GM23338 (cell line): ENCODE measurements at regions not wholly inside any gene's neighbourhood (a gene's known extent, or its start where the extent isn't known, plus 50 kb on each side); places are given as distances from the start of the nearest gene placed in this dataset.

ENCODE experiments used
- CREB1 ChIP-seq: fragments of 250-450 bp; sonication (Bioruptor Pico); IDR thresholded peaks from 2 replicates; pipeline ENCODE4 v1.5.0; 2020; ENCODE audit warnings: low read depth, mild to moderate bottlenecking, moderate library complexity
- EZH2 ChIP-seq: fragments of 200-600 bp; sonication (generic); IDR thresholded peaks from one replicate; pipeline ENCODE4 v1.8.0; 2017; ENCODE audit warnings: antibody characterized with exemption, mild to moderate bottlenecking, low read depth; ENCODE audit not compliant: unreplicated experiment
- EZH2phosphoT487 ChIP-seq: fragments of 200-600 bp; sonication (generic); IDR thresholded peaks from one replicate; pipeline ENCODE4 v1.8.1; 2018; ENCODE audit warnings: antibody characterized with exemption; ENCODE audit not compliant: unreplicated experiment
- JUNB ChIP-seq: IDR thresholded peaks from one replicate; pipeline ENCODE4 v1.6.1; 2016; ENCODE audit warnings: antibody characterized with exemption; ENCODE audit not compliant: unreplicated experiment
- NANOG ChIP-seq: IDR thresholded peaks from 2 replicates; pipeline ENCODE4 v1.6.1; 2016; ENCODE audit warnings: antibody characterized with exemption, borderline replicate concordance
- POLR2AphosphoS5 ChIP-seq: IDR thresholded peaks from 2 replicates; pipeline ENCODE4 v1.6.1; 2016; ENCODE audit warnings: antibody characterized with exemption, low read depth
- REST ChIP-seq: IDR thresholded peaks from one replicate; pipeline ENCODE4 v1.6.1; 2018; ENCODE audit warnings: antibody characterized with exemption; ENCODE audit not compliant: unreplicated experiment
- TF ChIP-seq, protein P1 (sequence below), 2 experiments: fragments of 200-600 bp in 1 of 2; sonication (generic) in 1 of 2; conservative IDR thresholded peaks; 2 replicates each; pipeline versions ENCODE4 v1.5.1 to v1.6.1; 2016 to 2017; ENCODE audit warnings: antibody characterized with exemption in 2 of 2, low read depth in 2 of 2, mild to moderate bottlenecking in 2 of 2, moderate library complexity in 1 of 2
- TF ChIP-seq, protein P2 (sequence below): IDR thresholded peaks from 2 replicates; pipeline ENCODE4 v1.6.1; 2016; ENCODE audit warnings: antibody characterized with exemption

DNA sequence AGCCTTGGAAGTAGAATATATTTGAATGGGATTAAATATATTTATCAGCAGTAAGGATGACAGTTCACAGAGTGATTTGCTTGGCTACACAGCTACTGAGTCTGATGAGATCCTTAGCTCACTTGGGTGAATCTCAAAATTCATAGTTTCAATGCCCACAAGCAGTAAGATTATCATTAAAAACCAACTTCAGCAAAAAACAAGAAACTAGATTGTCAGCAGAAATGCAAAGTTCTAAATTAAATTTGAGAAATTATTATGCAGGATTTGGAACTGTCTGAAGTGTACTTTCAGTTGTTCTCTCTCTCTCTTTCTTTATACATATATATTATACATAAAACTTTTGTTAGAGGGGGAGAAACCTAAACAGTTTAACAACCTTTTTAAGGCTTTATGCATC, 288.8 kb upstream of the SASH1 start:
- TF ChIP-seq, protein P1, sequence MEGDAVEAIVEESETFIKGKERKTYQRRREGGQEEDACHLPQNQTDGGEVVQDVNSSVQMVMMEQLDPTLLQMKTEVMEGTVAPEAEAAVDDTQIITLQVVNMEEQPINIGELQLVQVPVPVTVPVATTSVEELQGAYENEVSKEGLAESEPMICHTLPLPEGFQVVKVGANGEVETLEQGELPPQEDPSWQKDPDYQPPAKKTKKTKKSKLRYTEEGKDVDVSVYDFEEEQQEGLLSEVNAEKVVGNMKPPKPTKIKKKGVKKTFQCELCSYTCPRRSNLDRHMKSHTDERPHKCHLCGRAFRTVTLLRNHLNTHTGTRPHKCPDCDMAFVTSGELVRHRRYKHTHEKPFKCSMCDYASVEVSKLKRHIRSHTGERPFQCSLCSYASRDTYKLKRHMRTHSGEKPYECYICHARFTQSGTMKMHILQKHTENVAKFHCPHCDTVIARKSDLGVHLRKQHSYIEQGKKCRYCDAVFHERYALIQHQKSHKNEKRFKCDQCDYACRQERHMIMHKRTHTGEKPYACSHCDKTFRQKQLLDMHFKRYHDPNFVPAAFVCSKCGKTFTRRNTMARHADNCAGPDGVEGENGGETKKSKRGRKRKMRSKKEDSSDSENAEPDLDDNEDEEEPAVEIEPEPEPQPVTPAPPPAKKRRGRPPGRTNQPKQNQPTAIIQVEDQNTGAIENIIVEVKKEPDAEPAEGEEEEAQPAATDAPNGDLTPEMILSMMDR (conservative IDR thresholded peaks at IDR 0.05; ENCODE audit: low read depth in 2 of 2): no peak
- no peak for TF ChIP-seq EZH2
- TF ChIP-seq REST: no peak
- no peak for TF ChIP-seq CREB1
- TF ChIP-seq NANOG: no peak
- no peak for TF ChIP-seq EZH2phosphoT487
- no peak for TF ChIP-seq JUNB
- TF ChIP-seq POLR2AphosphoS5: no peak
- TF ChIP-seq, protein P2, sequence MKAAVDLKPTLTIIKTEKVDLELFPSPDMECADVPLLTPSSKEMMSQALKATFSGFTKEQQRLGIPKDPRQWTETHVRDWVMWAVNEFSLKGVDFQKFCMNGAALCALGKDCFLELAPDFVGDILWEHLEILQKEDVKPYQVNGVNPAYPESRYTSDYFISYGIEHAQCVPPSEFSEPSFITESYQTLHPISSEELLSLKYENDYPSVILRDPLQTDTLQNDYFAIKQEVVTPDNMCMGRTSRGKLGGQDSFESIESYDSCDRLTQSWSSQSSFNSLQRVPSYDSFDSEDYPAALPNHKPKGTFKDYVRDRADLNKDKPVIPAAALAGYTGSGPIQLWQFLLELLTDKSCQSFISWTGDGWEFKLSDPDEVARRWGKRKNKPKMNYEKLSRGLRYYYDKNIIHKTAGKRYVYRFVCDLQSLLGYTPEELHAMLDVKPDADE: no peak
